Progenitor cell of endocrine pancreas (in vitro differentiated cells): ENCODE measurements at regions not wholly inside any gene's neighbourhood (a gene's known extent, or its start where the extent isn't known, plus 50 kb on each side); places are given as distances from the start of the nearest gene placed in this dataset.
"Not testable (repeated sequence)": the region's sequence is repeated elsewhere in the genome, so short reads cannot be mapped to it uniquely, and the experiment has no call there.

ENCODE experiments used
- DNase-seq: peaks from one replicate; pipeline ENCODE4 v3.0.0; 2021; ENCODE audit warnings: low spot score; ENCODE audit not compliant: unreplicated experiment
- H3K27ac Mint-ChIP-seq: 2 replicates; pipeline ENCODE4 v1.8.0; 2021; ENCODE audit warnings: mild to moderate bottlenecking, moderate library complexity, mixed read lengths
- H3K27me3 Mint-ChIP-seq: 2 replicates; pipeline ENCODE4 v1.8.0; 2021; ENCODE audit warnings: mixed read lengths
- H3K36me3 Mint-ChIP-seq: 2 replicates; pipeline ENCODE4 v1.8.0; 2022; ENCODE audit warnings: mixed read lengths; ENCODE audit not compliant: insufficient read depth
- H3K4me1 Mint-ChIP-seq: 2 replicates; pipeline ENCODE4 v1.8.0; 2021; ENCODE audit warnings: low read depth, mixed read lengths
- H3K4me3 Mint-ChIP-seq: 2 replicates; pipeline ENCODE4 v1.8.0; 2021; ENCODE audit warnings: low read depth, mild to moderate bottlenecking, moderate library complexity, mixed read lengths
- H3K9me3 Mint-ChIP-seq: 2 replicates; pipeline ENCODE4 v1.8.0; 2021; ENCODE audit warnings: low read depth, mixed read lengths
- TF ChIP-seq, protein P1 (sequence below): fragments of 200-600 bp; sonication (generic); IDR thresholded peaks from one replicate; pipeline ENCODE4 v1.5.0; 2021; ENCODE audit warnings: antibody characterized with exemption, mild to moderate bottlenecking; ENCODE audit not compliant: unreplicated experiment

DNA sequence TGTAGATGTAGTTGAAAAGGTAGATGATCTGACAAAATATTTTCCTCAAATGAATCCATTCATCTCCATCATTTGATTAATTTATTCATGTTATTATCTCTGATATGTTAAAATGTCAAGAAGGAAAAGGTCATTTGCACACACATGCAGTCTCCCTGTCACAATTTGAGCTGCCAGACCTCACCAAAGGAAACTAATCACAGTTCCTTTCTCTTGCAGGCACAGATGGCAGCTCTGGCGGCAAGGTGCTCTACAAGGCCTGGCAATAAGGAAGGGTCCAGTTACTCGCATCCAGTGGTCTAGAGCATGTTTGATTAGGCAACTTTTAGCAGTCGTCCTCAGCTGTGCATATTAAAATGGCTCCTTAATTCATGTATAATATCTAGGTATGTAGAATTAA, 120.1 kb downstream of the FEM1C start:
- TF ChIP-seq, protein P1, sequence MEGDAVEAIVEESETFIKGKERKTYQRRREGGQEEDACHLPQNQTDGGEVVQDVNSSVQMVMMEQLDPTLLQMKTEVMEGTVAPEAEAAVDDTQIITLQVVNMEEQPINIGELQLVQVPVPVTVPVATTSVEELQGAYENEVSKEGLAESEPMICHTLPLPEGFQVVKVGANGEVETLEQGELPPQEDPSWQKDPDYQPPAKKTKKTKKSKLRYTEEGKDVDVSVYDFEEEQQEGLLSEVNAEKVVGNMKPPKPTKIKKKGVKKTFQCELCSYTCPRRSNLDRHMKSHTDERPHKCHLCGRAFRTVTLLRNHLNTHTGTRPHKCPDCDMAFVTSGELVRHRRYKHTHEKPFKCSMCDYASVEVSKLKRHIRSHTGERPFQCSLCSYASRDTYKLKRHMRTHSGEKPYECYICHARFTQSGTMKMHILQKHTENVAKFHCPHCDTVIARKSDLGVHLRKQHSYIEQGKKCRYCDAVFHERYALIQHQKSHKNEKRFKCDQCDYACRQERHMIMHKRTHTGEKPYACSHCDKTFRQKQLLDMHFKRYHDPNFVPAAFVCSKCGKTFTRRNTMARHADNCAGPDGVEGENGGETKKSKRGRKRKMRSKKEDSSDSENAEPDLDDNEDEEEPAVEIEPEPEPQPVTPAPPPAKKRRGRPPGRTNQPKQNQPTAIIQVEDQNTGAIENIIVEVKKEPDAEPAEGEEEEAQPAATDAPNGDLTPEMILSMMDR = no peak
- Mint-ChIP-seq H3K4me1 (no peaks in the 10 kb centered on the region), H3K27me3 (peaks cover 62% of the 10 kb centered on the region)

DNA sequence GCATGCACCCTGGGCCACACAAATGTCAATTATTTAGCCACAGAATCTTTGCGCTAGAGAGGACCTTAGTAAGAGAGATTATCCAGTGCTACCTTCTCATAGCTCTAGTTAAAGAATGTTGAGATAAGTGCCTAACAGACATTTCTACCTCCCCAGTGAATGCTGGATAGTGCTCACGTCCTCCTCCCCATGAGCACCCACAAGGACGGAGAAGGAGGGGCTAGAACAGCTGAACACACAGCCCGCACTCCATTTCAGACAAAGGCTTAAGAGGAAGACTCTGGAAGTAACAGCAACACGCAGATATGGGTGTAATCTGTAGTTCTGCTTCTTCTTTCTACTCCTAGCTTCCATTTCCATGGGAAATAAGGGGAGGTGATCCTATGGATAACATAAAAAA, 120.5 kb downstream of the FEM1C start:
- TF ChIP-seq, protein P1 = no peak
- no peaks in the 10 kb centered on the region for H3K36me3 Mint-ChIP-seq
- DNase-seq = no peak
- no peak overlapping the region for H3K4me3 Mint-ChIP-seq
- H3K27me3 Mint-ChIP-seq = peaks cover 60% of the 10 kb centered on the region
- no peaks in the 10 kb centered on the region for H3K4me1 Mint-ChIP-seq
- no peak overlapping the region for H3K27ac Mint-ChIP-seq
- peaks cover under 1% of the 10 kb centered on the region for H3K9me3 Mint-ChIP-seq

More for the DNA sequence above, 120.1 kb downstream of the FEM1C start:
- Mint-ChIP-seq H3K36me3 (no peaks in the 10 kb centered on the region), H3K27ac (no peak overlapping the region), H3K9me3 (no peaks in the 10 kb centered on the region), H3K4me3 (no peak overlapping the region)
- no peak for DNase-seq

DNA sequence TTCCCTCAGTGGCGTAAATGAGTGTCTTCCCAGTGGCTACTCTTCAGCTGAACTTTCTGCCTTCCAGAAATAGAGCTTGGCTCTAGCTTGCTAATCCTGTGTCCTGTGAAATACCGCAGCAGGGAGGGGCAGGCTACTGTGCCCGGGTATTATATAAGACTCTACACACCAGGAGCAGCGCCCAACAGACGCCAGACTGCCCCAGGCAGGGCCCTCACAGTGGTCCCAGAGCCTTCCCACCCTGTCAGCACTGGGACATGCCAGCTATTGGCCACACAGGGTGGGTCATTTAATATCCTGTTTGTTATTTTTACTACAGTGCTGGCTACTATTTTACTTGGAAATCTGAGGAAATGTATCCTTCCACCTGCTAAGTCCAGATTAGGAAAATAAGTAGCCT, 121.0 kb downstream of the FEM1C start:
- no peaks in the 10 kb centered on the region for H3K36me3 Mint-ChIP-seq
- no peak overlapping the region for H3K4me3 Mint-ChIP-seq
- no peak overlapping the region for H3K27ac Mint-ChIP-seq
- peaks cover 60% of the 10 kb centered on the region for H3K27me3 Mint-ChIP-seq
- no peaks in the 10 kb centered on the region for H3K4me1 Mint-ChIP-seq
- TF ChIP-seq, protein P1 = no peak
- DNase-seq = no peak
- H3K9me3 Mint-ChIP-seq = peaks cover 4% of the 10 kb centered on the region

DNA sequence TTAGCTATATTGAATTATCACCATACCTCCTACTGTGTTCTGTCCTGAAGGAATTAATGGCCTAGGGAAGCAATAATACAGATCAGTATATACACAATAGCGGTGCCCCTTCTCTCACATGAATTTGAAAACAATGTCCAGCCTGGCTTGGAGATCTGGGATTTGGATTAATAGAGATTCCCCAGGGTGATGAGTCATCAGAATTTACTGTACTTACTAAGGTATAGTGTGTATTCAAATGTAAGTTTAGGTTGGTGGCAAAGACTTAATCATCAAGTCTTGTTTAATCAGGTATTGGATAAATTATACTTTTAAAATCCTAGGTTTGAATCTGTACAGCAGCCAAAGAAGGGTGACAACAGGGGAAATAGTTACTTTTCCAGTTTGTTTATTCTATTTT, 121.5 kb downstream of the FEM1C start:
- DNase-seq = no peak
- H3K36me3 Mint-ChIP-seq = no peaks in the 10 kb centered on the region
- TF ChIP-seq, protein P1 = no peak
- H3K9me3 Mint-ChIP-seq = peaks cover 4% of the 10 kb centered on the region
- peaks cover 61% of the 10 kb centered on the region for H3K27me3 Mint-ChIP-seq
- no peak overlapping the region for H3K4me3 Mint-ChIP-seq
- no peaks in the 10 kb centered on the region for H3K4me1 Mint-ChIP-seq
- H3K27ac Mint-ChIP-seq = no peak overlapping the region

DNA sequence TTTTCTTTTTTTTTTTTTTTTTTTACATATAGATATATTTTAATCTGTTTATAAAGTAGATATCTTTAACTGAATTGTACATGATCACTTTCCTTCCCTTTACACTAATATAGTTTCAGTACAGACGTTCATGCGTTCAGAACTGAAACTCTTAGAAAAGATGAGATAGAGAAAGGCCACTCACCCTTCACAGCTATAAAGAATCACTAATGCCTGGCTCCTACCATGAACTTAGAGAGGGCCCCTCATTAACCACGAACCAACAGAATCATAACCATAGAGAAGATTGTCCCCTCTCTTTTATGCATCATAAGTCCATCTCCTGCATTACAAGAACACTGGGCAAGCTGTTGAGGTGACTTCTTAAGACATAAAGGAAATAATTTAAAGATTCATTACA, 123.8 kb downstream of the FEM1C start:
- H3K9me3 Mint-ChIP-seq, DNase-seq, H3K36me3 Mint-ChIP-seq, H3K4me1 Mint-ChIP-seq, H3K27ac Mint-ChIP-seq, H3K4me3 Mint-ChIP-seq: not testable (repeated sequence)
- peaks cover 53% of the 10 kb centered on the region for H3K27me3 Mint-ChIP-seq

DNA sequence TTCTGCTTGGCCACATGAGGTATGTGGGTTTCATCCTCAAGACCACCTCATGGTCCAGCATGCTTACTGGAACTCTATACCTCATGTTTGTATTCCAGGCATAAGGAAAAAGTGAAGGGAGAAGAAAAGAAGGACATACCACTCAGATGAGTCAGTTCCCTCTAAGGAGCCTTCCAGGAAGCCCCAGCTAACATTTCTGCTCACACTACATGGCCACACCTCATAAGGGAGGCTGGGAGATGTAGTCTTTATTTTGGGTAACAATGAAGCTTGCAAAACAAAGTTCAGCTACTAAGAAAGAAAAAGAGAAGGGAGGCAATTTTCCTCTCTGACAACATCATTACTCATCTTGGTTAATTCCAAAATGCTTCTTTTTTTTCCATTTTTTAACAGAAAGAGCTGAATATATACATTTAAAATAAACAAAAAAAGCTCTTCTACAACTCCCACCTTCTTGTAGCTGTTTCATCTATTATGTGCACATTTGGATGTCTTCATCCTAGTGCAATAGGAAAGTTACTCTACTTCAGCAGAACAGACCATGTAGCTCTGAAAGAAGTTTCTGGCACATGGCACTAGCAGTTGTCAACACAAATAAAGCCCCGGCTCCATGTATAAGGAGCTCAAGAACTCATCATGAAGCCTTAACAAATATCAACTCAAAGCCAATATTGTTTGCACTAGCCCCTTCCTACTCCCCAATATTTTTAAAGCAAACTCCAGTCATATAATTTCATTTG, 123.6 kb upstream of the CCDC112 start:
- Mint-ChIP-seq H3K36me3 (no peaks in the 10 kb centered on the region), H3K27me3 (peaks cover 50% of the 10 kb centered on the region), H3K27ac (no peak overlapping the region), H3K9me3 (peaks cover 4% of the 10 kb centered on the region), H3K4me3 (no peak overlapping the region), H3K4me1 (peaks cover 4% of the 10 kb centered on the region)
- DNase-seq = no peak
- TF ChIP-seq, protein P1 = no peak
